ENCODE measurements at regions not wholly inside any gene's neighbourhood (a gene's known extent, or its start where the extent isn't known, plus 50 kb on each side); places are given as distances from the start of the nearest gene placed in this dataset.

DNA sequence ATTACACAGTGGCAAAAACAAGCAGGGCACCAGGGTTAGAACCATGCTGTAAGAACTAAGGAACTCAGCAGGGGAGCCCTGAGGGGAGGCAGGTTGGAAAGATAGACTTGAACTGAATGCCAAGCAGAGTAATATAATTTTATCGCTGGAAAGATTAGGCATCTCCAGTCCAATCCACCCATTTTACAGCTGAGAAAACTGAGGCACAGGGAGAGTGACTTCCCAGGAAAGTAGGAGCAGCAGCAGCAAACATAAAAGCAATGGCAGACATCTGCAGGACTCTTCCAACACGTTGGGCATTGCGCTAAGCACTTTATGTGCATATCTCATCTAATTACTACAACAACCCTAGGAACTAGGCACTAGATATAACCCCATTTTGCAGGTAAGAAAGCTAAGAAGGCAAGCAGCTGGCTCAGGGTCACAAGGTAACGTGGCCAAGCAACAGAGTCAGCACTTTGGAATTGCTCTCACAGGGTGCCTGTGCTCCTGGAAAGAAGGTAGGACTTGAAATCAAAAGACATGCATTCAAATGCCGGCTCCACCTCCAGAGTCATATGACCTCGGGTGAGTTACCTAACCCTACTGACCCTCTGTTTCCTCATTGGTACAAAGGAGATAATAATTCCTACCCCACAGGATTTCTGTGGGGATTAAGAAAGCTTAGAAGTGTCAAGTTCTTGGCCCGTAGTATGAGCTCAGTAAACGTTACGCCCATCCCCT, 215.3 kb downstream of the BARX2 start:
- DNase-seq (ENCODE audit: low read depth): no peak

- DNase-seq (ENCODE audit: low read depth): no peak
Observed at GRCh38 chr11:129591527-129591926, 215.9 kb downstream of the BARX2 start.

DNA sequence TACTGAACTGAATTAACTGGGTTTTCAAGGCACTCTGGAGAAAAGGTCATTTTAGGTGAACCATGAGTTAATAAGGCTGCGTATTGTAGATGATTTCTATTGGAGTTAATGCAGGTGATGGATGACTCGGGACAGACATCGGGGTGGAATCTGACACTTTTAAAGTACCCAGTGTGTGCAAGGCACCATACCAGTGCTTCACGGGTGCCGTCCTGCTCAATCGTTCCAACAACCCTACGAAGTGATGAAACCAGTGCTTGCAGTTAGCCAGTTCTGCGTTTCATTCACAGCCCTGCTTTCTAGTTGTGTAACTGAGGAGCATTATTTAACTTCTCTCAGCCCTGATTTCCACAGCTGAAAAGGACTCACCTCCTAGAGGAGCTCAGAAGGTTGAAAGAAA, 216.5 kb downstream of the BARX2 start:
- DNase-seq (ENCODE audit: low read depth): no peak

GRCh38 chr11:129593098-129593497, 217.4 kb downstream of the BARX2 start:
- no peak for DNase-seq (ENCODE audit: low read depth)

DNA sequence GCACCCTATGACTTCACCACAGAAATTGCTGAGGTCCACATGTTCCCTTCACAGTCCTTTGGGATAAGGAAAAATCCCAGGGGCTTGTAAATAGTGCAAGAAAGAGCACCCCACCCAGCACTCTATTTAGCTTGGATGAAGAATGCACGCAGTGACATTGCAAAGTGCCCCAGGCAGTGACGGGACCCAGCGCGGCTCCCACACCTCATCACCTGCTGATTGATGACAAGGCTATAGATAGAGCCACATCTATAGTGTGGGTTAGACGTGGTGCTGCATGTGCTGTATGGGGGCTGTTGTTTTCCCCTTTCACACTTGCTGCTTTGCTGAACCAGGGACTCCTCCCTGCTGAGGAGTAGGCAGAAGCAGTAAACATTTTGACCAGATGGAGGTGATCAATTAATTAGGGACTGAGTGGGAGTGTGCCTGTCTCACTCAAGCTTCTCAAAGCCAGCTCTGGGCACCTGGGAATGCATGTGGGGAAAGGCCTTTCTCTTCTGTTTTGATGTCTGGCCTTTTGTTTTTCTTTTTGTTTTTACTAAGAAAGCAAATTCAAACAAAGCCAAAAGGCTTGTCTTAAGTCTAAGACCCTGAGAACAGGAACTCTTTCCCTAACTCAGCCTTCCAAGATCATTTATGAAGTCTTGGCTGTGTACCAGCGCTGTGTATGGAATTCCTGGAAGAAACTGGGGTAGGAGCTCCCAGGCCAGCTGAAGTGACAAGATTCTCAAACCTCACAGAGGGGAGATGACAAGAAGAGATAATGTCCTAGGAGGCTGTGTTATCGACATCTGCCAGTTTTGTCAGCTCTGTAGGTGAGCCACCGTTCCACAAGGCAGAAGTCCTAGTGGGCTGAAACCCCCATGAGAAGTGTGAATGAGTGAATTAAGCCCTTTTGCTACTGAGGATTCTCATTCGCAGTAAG, 219.7 kb downstream of the BARX2 start:
- no peak for DNase-seq (ENCODE audit: low read depth)

DNA sequence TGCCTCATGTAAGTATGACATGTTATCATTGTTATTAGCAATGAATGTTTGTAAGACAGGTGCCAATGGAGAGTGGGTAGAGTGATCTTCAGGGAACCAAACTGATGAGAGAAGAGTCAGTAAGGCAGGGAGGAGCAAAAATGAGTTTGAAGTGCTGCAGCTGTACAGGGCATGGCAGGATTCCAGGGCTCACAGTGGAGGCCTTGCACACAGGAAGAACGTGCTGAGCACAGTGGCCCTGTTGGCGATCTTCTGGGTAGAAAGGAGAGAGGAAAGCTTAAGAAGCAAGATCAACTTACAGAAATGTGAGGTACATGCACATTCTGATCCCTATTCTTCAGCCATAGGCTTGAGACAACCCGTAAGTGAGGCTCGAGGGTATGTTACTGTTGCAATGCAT, 219.3 kb upstream of the TMEM45B start:
- no peak for DNase-seq (ENCODE audit: low read depth)

- DNase-seq (ENCODE audit: low read depth): no peak
Observed at GRCh38 chr11:129598378-129598777, 217.3 kb upstream of the TMEM45B start.

DNA sequence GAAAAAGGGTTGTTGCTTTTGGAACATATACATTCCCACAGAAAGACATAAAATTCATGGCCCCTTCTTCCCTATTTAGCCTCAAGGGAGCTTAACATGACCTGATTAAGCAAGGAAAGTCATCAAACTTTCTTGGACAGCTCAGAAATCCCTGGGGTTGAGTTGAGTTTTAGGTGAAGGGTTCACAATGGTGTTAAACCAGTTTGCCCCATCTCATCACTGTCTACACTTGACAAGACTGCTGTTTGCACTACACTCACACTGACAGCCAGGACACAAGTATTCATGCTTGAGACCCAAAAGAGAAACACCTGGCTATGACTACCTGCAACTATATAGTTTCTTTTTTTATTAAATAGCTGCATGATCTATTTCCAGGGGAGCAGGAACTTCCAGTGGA, 209.8 kb upstream of the TMEM45B start:
- DNase-seq (ENCODE audit: low read depth): no peak

- no peak for DNase-seq (ENCODE audit: low read depth)
Observed at GRCh38 chr11:129608711-129609110, 206.9 kb upstream of the TMEM45B start.

DNA sequence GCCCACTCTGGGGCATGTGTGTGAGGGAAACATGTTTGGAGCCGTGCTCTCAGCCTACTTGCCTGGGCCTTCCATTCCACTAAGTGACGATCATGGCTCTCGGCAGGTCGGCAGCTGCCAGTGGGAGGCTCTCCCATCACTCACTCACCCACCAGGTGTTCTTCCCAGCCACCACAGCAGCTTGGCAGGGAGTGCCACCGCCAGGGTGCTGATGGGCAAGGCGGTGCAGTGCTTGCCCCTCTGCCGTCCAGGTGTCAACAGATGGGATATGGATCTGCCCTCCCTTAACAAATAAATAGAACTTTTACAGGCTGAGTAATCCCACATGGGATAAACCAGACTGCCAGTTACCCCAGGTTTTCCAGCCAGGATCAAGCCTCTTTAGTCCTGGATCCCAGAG, 205.5 kb upstream of the TMEM45B start:
- no peak for DNase-seq (ENCODE audit: low read depth)

GRCh38 chr11:129610545-129610944, 205.1 kb upstream of the TMEM45B start:
- DNase-seq (ENCODE audit: low read depth): no peak

GRCh38 chr11:129611661-129612446, 203.8 kb upstream of the TMEM45B start:
- no peak for DNase-seq (ENCODE audit: low read depth)

DNA sequence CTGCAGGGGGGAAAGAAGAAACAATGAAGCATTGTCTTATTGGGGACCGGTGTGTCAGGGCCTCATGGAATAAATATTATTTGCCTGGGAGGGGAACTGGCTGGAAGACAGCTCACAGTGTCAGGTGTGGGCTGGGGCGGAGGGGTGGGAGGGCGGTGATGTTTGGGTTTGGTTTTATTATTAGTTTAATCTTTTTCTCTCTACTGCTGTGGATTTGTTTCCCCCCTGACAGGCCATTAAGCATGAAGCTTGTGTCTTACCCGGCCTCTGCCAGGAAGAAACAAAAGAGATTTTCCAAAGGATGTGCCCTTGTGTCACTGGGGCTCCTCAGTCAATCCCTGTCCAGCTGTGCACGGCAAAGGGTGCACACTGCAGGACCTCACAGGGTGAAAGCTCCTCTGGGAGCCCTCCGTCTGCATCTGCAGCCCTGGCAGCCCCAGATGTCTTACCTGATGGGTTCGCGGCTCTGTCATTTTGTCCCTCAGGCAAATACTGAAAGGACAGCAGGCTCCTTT, 203.1 kb upstream of the TMEM45B start:
- DNase-seq (ENCODE audit: low read depth): no peak

DNA sequence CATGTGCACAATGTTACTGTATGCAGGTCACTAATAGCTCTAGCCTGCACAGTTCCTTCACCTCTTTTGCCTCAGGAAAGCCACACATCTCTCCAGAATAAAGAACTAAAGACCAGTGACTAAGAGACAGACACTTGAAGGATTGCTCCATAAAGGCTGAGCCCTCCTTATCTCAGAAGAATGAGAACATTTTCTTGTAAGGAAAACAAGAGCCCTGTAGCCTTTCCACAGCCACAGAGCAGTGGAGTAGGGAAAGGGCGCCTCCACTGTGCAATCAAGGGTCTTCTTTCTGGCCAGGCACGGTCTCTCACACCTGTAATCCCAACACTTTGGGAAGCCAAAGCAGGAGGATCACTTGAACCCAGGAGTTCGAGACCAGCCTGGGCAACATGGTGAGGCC, 202.6 kb upstream of the TMEM45B start:
- no peak for DNase-seq (ENCODE audit: low read depth)

- DNase-seq (ENCODE audit: low read depth): no peak
Observed at GRCh38 chr11:129614256-129614944, 201.2 kb upstream of the TMEM45B start.

DNA sequence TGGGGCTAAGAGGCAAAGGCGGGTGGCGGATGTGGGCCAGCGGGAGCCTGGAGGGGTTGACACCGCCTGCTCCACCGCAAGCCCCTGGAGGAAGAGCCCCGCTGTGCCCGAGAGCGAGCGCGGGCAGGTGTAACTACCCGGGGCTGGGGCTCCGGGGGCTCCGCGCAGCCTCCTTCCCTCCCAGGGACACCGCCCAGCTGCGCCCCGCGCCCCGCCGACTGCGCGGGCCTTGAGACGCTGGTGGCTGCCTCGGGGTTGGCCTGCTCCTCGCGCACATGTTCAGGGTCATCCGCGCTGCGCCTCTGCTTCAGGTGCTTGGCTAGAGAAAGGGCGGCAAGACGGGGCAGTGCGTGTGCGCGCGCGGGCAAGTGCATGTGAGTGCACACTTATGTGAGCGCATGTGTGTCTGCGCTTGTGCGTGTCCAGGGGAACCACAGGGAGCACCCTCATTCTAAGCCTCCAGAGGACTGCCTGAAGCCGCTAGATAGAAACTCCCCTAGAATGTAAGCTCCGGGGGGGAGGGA, 197.5 kb upstream of the TMEM45B start:
- DNase-seq (ENCODE audit: low read depth): no peak

DNA sequence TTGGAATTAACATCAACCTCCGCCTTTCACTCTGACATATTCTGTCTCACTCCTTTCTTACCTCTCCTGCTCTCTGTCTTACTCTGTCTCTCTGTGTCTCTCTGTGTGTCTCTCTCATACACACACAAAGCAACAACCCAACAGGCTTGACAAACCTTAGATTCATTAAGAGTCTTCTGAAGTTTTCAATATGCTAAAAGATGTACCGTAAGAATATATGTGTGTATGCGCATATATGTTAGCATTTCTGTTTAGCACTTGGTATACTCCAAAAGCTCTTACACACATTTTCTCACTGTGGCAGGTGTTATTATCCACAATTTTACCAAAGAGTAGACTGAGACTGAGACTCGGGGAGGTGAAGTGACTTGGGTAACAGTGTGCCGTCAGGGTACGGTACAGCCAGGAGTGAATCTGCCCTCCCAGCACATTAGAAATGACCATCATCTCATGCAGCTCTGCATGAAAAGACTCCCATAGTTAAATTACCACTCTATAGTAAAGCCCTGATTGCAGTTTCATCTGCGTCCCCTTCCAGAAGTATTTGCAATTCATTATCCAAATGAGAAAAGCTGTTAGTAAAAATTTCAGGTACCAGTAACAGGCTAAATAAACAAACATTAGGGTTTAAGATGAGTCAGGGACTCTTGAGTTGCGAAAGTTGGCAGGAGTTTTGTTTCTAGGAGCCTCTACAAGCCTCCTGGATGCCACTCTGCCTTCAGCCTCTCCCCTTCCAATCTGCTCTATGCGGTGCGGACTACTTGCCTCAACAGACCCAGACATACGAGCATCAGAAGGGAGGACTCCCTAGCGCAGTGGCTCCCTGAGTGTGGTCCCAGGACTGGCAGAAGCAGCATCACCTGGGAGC, 195.2 kb upstream of the TMEM45B start:
- peak; percentile 13 for DNase-seq (ENCODE audit: low read depth)

DNA sequence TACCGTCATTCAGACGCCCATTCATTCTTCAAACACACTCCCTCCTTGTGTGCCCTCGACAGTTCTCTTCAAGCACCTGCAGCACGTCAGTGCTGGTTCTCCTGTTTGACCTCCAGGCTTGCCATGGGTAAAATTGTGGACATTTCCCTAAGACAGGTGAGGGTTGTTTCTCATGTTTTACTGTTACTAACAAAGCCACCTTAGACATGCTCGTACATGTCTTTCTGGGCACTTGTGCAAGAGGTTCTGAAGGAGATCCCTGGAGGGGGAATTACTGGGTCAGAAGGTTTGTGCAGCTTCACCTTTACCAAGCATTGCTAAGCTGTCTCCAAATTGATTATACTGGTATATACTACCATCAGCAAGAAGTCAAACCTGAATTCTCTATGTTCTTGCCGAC, 189.7 kb upstream of the TMEM45B start:
- DNase-seq (ENCODE audit: low read depth): no peak

DNA sequence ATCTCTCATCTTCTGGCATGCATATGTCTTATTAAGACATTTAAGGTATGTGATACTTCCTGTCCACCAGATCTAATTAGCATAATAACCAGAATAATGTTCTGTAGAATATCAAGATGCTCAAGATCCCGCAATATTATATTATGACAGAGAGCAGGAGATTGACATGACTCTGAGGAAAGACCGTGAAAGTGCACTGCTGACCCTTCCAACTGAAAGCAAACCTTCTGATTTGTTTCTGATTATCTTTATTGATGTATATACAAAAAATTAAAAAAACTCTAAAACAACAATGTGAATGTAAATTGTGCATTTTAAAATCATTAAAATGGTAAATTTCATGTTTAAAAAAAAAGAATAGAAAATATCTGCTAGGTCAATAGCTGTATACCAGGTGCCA, 184.4 kb upstream of the TMEM45B start:
- no peak for DNase-seq (ENCODE audit: low read depth)

DNA sequence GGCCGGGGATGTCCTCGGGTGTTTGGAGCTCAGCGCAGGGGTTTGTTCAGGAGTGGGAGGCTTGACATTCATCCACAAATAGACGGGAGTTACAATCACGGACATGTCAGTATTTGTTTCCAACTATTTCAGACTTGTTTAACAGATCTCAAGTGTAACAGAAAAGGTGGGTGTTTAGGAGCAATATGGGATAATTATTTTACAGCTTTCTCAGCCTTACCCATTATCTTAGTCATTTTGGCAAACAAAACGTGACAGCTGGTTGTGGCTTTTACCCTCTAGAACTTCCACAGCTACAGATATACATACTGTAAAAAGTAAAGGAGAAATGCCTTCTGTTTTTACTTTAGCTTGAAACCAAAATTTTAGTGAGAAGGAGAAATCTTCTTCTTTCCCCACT, 178.7 kb upstream of the TMEM45B start:
- DNase-seq (ENCODE audit: low read depth): no peak

- DNase-seq (ENCODE audit: low read depth): peak; percentile 68
Observed at GRCh38 chr11:129637473-129637872, 178.2 kb upstream of the TMEM45B start.
